Adrenal gland (tissue), 5 donors: ENCODE measurements at regions not wholly inside any gene's neighbourhood (a gene's known extent, or its start where the extent isn't known, plus 50 kb on each side); places are given as distances from the start of the nearest gene placed in this dataset.

ENCODE experiments used
- CTCF ChIP-seq, 6 experiments: fragments of 450-650 bp in 4 of 6; fragments of 200-600 bp in 2 of 6; sonication (generic) in 1 of 6; IDR thresholded peaks; 1 replicate in 5 of 6; 2 replicates in 1 of 6; pipeline versions ENCODE4 v1.5.1 to v1.8.0; 2016 to 2021; ENCODE audit warnings: antibody characterized with exemption in 6 of 6, mild to moderate bottlenecking in 2 of 6, moderate library complexity in 1 of 6
- POLR2A ChIP-seq, 2 donors: fragments of 450-650 bp; IDR thresholded peaks; one replicate each; pipeline ENCODE4 v1.6.1; 2017; ENCODE audit warnings: antibody characterized with exemption in 2 of 2, mild to moderate bottlenecking in 2 of 2, moderate library complexity in 1 of 2
- donor health status: DM: no; HTN: no; CAD: no.

GRCh38 chr5:67248703-67249589 is 52.3 kb upstream of the CD180 start:
- TF ChIP-seq CTCF (IDR thresholded peaks at IDR 0.05) (no peak), POLR2A (IDR thresholded peaks at IDR 0.05) (no peak)
